GM19395 (cell line): ENCODE measurements at regions not wholly inside any gene's neighbourhood (a gene's known extent, or its start where the extent isn't known, plus 50 kb on each side); places are given as distances from the start of the nearest gene placed in this dataset.
A peak's percentile ranks its signal among the peaks of the same experiment; 100 is the strongest.
"Not testable (repeated sequence)": the region's sequence is repeated elsewhere in the genome, so short reads cannot be mapped to it uniquely, and the experiment has no call there.

Experiments used
- ATAC-seq: cut with Tn5 transposase; IDR thresholded peaks from one replicate; pipeline ENCODE4 v1.9.1; 2021; ENCODE audit warnings: mild to moderate bottlenecking, moderate library complexity; ENCODE audit not compliant: unreplicated experiment

DNA sequence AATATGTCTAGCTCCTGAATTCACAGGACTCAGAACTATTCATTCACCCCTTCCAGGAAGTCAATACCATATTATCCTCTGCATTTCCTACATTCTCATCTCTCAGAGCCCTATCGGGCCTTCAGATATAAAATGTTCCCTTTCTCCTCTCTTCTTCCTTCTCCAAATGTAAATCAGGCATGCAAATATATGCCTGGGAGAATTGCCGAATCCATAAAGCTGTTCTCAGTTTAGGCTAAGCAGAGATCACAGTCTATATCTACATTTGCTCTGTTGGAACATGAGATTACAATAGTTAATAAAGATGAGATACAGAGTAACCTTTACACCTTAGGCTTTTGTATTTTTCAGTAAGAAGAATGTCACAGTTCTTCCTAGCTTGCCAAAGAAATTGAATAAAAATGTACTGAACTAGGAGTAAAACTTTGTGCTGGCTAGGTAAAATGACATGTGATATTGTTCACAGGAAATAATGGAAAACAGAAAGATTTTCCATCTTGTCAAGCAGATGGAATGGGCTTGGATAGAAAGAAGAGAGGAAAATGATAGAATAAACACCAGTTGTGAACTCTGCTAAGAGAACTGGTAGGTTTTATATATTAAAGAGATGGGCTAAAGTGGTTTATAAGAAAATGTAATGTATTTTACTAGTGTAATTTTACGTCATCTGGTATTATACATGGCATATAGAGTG lies 161.5 kb downstream of the NRIP1 start:
- ATAC-seq = no peak

DNA sequence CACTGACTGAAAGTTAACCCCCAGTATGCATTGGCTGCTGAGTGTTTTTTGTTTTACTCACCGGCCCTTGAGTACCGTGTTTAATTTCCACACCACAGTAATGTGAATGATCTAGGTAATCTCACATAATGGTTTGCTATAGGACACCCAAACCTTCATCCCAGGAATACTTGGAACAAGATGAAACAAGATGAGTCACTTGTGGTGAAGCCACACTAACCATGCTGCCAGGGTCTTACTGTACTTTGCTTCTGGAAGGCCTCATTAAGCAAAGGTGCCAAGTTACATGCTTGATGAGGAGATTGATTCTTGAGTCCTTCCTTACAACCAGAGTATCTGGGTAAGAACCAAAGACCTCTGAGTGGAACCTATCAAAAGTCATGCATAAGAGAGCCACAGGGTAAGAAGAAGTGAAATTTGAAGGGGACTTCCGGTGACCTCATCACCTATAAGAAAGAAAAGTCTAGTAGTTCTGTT lies 163.3 kb downstream of the NRIP1 start:
- ATAC-seq = no peak

DNA sequence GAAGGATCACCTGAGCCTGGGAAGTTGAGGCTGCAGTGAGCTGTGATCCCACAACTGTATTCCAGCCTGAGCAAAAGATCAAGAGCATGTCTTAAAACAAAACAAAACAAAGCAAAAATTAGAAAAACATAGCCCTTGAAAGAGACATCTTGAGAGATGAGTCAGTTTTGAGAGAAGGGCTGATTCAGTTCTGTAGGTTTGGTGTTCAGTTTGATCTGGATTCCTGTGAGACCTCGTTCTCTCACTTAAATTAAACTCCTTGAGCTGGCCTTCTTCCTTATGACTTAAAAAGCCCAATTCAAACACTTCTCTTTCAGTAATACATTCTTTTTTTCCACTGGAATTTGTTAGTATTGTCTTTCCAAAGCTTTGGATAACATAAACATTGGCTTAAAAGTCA lies 164.2 kb downstream of the NRIP1 start:
- ATAC-seq = no peak

DNA sequence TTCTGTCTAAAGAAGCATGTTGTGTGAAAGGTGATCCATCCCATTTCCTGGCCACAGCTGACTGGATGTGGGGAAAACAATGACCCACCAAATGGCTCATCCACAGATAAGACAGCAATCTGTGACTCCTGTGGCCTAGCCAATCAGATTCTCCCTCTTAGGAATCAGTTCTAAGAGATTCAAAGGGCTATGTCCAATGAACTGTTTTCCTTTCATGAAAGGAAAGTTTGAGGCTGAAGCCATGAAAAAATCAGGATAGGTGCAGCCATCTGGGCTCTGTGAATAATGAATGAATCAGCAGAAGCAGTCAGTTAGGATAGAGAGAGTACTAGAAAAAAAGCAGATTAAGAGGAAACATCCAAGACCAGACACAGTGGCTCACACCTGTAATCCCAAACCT lies 164.7 kb downstream of the NRIP1 start:
- ATAC-seq = no peak

DNA sequence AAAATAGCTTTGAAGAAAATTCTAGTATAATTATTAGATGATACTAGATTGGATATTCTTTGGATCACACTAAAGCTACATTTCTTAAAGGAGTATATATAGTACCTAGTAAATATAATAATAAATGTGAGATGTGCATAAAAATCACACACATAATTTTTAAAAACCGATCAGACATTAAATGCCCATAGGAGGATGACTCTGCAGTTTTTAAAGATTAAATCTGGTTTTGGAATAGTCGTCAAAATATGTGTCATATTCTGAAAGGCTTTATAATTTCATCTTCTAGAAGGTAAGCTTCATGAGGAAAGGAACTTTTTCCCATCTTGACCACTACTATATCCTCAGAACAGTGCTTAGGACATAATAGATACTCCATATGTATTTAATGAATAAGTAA lies 169.0 kb downstream of the NRIP1 start:
- no peak for ATAC-seq

DNA sequence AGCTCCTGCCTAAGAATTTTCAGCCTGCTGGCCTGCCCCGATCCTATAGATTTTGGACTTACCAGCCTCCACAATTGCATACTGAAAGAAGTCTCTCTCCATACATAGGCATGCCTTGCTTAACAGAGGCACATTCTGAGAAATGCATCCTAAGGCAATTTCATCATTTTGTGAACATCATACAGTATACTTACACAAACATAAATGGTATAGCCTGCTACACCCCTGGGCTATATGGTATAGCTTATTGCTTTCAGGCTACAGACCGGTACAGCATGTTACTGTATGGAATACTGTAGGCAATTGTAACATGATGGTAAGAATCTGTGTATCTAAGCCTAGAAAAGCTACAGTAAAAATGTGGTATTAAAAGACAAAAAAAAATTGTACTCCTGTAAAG lies 174.7 kb downstream of the NRIP1 start:
- ATAC-seq = no peak

DNA sequence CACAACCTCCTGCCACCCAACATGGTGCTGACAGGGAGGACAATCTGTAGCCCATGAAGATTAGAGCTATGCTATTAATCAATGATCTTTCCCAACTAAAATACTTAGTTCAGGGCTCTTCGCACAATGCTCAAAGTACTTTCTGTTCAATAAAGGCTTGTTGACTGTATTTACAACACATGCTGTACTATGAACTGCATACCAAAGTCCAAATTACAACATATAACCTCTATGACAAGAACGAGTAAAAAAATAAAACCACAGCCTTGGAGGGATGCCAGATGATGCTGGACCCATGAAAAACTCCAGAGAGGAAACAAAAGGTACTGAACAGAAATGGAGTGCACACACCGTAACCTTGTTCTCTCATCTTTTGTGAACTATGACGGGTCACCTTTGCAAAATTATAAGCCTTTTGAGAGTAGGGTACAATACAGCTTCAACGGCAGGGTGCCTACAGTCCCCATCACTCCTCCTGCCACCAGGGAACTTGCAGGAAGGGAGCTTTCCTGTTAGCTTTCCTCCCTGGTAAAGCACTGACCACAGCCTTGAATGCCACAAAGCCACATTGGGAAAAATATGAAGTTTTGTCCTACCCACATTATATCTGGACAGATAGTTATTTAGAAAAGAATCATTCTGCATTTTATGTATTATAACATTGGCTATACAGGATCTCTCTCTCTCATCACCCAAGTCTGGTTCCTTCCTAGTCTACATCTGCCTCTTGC lies 175.6 kb downstream of the NRIP1 start:
- ATAC-seq = no peak

DNA sequence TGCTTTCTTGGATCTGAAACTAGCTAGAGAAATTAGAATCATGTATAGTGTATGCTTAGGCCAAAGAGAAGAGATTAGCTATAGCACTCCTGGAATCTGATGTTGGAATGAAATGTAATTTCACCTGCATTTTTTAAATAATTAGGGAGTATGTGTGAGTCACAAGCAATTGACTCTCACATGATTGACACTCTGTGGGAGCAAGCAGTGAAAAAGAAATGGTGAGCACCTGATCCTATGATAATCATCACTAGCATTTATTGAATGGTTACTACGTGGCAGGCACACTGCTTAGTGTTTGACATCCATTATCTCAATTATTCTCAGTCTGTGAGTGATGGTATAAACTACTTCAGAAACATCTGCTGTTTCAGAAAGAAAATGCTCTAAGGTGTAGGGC lies 176.6 kb downstream of the NRIP1 start:
- no peak for ATAC-seq

DNA sequence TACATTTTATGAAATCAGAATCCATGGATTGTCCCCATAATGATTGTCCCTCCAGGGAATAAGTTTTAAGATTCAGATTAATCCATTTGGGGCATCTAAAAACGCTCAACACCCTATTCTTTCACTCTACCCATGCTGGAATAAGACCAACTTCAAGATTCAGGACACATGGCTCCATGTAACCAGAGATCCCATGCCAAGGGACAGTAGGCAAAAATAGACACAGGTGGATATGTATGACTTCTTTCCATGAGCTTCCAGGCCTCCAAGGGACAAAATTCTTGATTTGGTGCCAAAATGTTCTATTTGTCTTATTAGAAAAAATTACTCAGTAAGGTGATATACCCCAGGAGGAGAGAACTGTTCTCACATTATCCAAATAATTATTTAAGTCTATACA lies 178.8 kb downstream of the NRIP1 start:
- ATAC-seq = no peak

DNA sequence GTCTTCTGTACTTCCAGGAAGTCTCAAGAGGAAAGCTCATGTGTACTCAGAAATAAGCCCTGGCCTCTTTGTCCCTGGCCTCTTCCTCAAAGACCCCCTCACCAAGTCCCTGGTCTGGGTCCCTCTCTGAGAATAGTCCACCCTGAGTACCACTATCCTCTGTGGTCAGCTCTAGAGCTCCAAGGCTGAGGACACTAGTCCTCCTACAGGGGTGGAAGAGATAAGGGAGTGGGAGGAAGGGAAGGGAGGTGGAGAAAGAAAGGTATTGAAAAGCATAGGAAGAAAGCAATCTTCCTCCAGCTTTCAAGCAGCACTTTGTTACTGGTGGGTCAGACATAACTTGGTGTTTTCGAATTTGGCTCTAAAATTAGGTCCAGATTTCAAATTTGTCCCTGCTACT lies 181.4 kb downstream of the NRIP1 start:
- no peak for ATAC-seq

DNA sequence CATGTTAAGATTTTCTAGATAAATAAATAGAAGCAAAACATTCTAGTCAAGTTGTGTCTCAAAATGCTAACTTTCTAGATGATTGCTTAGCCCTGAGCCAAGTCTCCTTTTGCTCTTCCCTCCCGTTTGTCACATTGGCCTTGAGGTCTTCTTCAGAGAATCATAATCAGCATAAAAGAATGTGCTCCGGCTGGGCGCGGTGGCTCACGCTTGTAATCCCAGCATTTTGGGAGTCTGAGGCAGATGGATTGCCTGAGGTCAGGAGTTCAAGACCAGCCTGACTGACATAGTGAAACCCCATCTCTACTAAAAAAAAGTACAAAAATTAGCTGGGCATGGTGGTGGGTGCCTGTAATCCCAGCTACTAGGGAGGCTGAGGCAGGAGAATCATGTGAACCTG lies 182.3 kb downstream of the NRIP1 start:
- ATAC-seq = not testable (repeated sequence)

DNA sequence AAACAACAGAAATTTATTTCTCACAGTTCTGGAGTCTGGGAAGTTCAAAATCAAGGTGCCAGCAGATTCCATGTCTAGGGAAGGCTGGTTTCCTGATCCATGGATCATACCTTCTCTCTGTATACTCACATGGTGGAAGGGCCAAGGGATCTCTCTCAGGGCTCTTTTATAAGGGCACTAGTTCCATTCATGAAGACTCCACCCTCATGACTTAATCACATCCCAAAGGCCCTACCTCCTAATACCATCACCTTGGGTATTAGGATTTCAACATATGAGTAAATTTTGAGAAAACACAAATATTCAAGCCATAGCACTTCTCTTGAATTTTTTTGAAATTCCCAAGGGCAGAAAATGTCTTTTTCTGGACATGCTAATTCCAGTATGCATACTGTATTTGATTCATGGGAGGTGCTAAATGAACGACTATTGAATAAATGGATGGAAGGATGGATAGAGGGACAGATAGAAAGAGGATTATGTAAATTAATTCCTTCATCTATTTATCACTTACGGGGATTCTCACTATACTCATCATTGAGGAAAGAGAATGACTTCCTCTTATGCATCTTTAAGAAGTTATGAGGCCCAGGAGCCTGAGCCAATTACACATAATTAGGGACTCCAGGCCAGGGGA lies 182.8 kb downstream of the NRIP1 start:
- ATAC-seq = no peak

DNA sequence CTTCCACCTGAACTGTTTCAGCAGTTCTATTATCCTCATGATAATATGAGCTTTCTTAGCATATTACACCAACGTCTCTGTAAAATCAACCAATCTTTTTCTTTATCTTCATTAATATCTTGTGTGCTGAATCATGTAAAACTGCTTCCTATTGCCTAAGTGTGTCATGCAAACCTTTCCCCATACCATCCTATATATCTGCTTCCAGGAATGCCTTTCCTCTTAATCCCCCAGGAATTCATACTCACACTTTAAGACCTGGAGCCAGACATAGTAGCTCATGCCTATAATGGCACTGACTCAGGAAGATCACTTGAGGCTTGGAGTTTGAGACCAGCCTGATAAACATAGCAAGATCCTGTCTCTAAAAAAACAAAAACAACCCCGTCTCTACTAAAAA lies 183.9 kb downstream of the NRIP1 start:
- ATAC-seq = no peak

DNA sequence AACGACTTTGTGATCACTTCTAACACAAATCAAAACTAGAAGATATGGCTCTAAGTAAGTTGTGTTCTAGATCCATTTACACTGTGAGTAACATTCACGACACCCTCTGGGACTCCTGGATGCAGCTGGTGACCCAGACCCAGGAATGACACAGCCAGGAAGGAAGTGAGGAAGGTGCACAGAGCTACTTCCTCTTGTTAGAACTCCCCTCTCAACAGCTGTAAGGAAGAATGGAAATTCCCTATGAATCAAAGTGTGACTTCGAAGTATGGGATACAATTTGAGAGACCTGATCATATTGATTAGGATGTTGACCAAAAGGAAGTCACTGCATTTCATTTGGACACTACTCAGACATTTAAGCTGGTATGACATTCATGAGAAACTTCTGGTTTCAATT lies 185.3 kb downstream of the NRIP1 start:
- no peak for ATAC-seq

DNA sequence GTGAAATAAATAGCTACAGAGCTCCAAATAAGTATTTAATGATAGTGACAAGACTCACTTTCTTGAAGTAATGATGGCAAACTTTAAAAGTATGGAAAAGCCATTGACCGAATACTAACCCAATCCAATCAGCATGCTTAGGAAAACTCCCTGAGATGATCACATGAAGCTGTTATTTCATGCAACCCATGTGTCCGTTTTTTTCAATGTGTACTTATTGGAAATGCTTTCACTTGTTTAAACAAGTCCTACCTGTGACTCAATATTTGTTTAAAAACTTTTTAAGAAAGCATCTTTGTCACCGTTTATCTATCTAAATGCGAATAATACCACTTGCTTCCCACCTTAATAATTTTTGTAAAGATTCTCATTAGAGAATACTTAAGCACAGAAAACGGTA lies 185.8 kb downstream of the NRIP1 start:
- no peak for ATAC-seq

DNA sequence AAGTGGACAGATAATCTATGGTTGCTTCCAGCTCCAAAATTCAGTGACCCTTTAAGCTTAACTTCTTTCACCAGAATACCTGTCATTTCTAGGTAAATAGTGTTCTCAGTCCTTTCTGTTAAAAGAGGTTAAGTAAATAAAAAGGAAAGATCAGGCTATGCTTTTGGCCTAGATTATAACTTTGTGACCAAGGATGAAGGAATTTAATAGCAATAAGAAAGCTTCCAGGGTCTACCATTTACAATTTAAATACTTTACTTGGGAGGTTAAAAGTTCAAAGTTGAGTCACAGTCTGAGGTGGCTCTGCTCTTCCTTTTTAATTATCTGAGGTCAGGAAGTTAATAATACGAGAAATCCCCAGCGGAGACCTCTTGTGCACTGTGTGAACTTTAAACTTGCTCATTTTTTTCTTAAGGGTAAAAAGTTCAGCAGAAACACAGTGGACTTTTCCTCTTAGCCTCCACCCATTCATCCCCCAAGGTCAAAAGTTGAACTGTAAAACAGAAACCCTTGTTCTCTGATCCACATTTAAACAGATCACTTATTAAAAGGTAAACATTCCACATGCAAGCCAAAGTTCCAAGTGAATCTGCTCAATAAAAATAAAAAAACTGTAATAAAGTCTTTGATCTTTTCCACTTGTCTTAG lies 187.1 kb downstream of the NRIP1 start:
- ATAC-seq = peak; percentile 57

DNA sequence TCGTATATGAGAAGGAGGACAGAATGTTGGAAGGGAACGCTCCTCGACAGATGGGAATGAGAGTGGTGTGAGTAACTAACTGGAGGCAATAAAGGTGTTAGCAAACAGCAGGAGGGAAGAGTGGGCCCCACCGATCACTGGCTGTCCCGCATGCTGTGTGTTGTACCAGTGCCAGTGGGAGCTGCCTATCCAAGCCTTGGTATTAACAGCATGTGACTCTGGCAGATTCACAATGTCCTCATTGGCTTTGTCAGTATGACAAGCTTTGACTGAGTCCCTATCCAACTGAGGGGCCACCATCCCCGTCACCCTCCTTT lies 188.3 kb downstream of the NRIP1 start:
- no peak for ATAC-seq

DNA sequence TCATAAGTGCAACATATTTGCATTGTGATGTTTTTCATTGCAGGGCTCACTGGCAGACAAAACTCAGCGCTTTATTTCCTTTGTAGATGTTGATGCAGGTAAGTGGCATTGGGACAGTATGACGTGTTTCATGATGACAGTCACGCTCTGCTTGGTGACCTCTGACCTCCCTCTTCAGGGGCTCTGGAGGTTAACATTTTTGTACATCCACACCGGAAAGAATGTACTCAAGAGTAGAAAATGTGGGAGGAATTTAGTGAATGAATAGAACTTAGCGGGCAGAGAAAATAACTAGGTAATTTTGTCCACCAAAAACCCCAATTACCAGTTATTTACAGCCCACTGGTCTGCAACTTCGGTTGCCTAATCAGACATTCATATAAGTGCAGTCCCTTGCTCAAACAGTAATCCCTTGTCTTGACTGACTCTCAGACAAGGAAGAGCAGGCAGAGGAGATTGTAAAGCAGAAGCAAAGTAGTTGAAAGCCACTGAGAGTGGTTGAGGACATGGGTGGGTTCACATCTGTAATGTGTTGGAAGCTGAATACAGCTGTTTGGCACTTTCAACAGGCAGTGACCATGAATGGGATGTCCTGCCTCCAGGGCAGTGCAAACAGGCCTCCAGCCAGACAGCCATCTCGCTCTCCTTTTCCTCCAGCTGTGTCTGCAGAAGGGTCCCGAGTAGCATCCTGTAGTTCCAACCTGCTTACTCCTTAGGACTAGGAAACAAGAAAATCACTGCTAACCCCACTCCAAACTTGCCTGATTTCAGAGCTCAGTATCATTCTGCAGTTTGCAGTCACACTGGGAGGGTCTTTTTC lies 188.9 kb downstream of the NRIP1 start:
- ATAC-seq = peak; percentile 75

DNA sequence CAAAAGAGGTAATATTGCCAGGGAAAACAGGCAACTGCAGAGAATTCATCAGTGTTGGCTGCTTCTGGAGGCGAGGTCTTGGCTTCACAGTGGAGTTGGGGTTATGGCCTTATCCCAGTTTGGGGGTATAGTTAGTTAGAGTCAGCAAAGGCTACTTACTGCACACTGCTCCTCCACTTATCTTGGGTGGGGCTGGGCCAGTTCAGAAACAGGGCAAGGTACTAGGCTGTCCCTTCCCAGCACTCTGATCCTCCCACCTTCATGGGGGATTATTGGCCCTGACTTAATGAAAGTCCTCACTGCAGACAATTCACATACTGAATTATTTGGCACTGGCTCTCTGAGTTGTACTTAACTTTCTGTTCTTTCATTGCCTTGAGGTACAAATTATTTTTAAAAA lies 189.6 kb downstream of the NRIP1 start:
- ATAC-seq = no peak

DNA sequence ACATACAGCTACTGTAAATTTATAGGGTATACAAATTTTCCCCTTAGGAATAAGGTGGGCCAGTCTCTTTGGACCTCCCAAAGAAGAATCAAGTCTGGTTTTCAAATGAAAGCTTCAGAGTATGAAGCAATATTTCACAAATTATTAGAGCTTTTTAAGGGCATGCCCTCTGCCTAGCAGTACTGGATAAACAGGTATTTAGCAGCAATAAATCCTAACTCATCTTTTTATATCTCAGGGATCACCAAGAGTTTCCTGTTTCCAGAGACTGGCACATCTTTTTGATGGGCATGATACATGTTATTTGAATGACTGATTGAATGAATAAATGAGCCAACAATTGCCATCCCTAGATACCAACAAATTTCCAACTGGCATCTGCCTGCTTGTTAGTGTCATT lies 190.4 kb downstream of the NRIP1 start:
- ATAC-seq = no peak

DNA sequence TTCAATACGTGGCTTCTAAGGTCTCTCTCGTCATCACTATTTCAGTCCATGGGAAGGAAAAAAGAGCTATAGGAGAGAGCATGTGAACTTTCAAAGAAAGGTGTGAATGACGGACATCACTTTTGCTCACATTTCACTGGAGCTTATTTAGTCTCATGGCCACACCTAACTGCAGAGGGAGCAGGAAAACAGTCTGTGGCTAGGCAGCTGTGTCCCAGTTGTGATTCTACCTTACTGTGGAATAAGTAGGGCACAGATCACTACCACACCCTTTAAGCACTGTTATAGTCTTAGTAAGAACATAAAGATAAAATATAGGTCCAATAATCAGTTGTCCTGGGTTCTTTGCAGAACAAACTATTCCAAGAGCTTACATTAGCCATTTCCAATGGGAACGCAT lies 192.9 kb downstream of the NRIP1 start:
- ATAC-seq = no peak
